Heart right ventricle (tissue), 16 donors: ENCODE measurements at regions not wholly inside any gene's neighbourhood (a gene's known extent, or its start where the extent isn't known, plus 50 kb on each side); places are given as distances from the start of the nearest gene placed in this dataset.
A peak's percentile ranks its signal among the peaks of the same experiment; 100 is the strongest.

Experiments used
- ATAC-seq, 8 donors: fragments of 200-7000 bp; cut with Tn5 transposase; one replicate each; pipeline ENCODE4 v1.9.1; 2020; ENCODE audit warnings: mild to moderate bottlenecking in 8 of 8, moderate library complexity in 8 of 8, moderate number of reproducible peaks in 1 of 8
- DNase-seq, 2 donors: peaks; one replicate each; pipeline ENCODE4 v3.0.0-alpha.2; 2020
- H3K27ac ChIP-seq, 10 donors: fragments of 200-600 bp; sonication (generic) in 2 of 10; one replicate each; pipeline versions ENCODE4 v1.5.0 to v1.8.0; 2020 to 2022; ENCODE audit warnings: mild to moderate bottlenecking in 3 of 10
- H3K27me3 ChIP-seq, 7 donors: fragments of 200-600 bp; one replicate each; pipeline ENCODE4 v1.8.0; 2021 to 2022; ENCODE audit warnings: mild to moderate bottlenecking in 2 of 7
- H3K36me3 ChIP-seq, 9 donors: fragments of 200-600 bp; sonication (generic) in 1 of 9; one replicate each; pipeline versions ENCODE4 v1.5.0 to v1.8.0; 2020 to 2022; ENCODE audit warnings: mild to moderate bottlenecking in 2 of 9
- H3K4me1 ChIP-seq, 9 donors: fragments of 200-600 bp; sonication (generic) in 1 of 9; one replicate each; pipeline versions ENCODE4 v1.5.0 to v1.8.0; 2020 to 2022; ENCODE audit warnings: mild to moderate bottlenecking in 4 of 9
- H3K4me3 ChIP-seq, 10 donors: fragments of 200-600 bp; sonication (generic) in 2 of 10; one replicate each; pipeline versions ENCODE4 v1.5.0 to v1.8.0; 2020 to 2022; ENCODE audit warnings: mild to moderate bottlenecking in 7 of 10, moderate library complexity in 2 of 10
- H3K9me3 ChIP-seq, 11 donors: fragments of 200-600 bp in 10 of 11; sonication (generic) in 2 of 11; one replicate each; pipeline versions ENCODE4 v1.5.0 to v1.8.0; 2013 to 2022; ENCODE audit warnings: mild to moderate bottlenecking in 2 of 11, control low read depth in 1 of 11, moderate library complexity in 1 of 11
- CTCF ChIP-seq, 9 donors: fragments of 200-600 bp; sonication (generic) in 2 of 9; IDR thresholded peaks; one replicate each; pipeline versions ENCODE4 v1.5.0 to v1.8.0; 2021 to 2022; ENCODE audit warnings: antibody characterized with exemption in 9 of 9, mild to moderate bottlenecking in 5 of 9, moderate library complexity in 1 of 9
- WGBS, 2 donors: extraction: QIAGEN DNeasy Blood & Tissue Kit; methylation state at CpG; one replicate each; pipeline ENCODE4 v1.1.7; 2013; ENCODE audit warnings: inconsistent platforms in 1 of 2; 5-methylcytosine and 5-hydroxymethylcytosine counted together
- intact Hi-C, 10 donors: fragments of 100-400 bp; cut with DNase I; formaldehyde crosslinking; loops; one replicate each; pipeline versions ENCODE4 v1.11.1 to v1.14.2; 2022
- donor health status: Arrhythmogenic right ventricular cardiomyopathy.
- donor health status: ischemic (EF 13 %, LVEDD 7.1; RV severe dilation, severe dysfunction).
- donor health status: healthy with polysubstance abuse.
- donor health status: DM: no; HTN: yes; CAD: no.
- donor health status: DM: no; HTN: no; CAD: no.
- donor health status: ischemic (EF 25% LVEDD 6.9; RV normal size, moderate dysfunction).
- donor health status: ischemic (EF 25% LVEDD 5.7; RV mildly dilated, moderate dysfunction).
- donor health status: healthy.
- donor health status: DM: yes; HTN: yes; CAD: no.
- donor health status: Ischemic cardiomyopathy.
- donor health status: ischemic (EF 35%, LVEDD 5.7; RV mildly dilated, moderate dysfunction).
- donor health status: nonischemic (EF 11% LVEDD 7.7; RV severe dilation, severe dysfunction).
- donor health status: DM: yes; HTN: yes; CAD: no.
- donor health status: PGD.
- donor health status: ischemic (EF 29% LVEDD 5.4; RV normal size, mild dysfunction).
- donor health status: nonischemic (EF 23%, LVEDD 6.1; RV moderate dilation, normal function).

GRCh38 chr4:165709516-165709915, 163.5 kb upstream of the TLL1 start:
- H3K4me3 ChIP-seq = no peak overlapping the region
- H3K4me1 ChIP-seq = no peaks in the 10 kb centered on the region
- no peaks in the 10 kb centered on the region for H3K27me3 ChIP-seq
- no peak overlapping the region for H3K27ac ChIP-seq
- H3K36me3 ChIP-seq = no peaks in the 10 kb centered on the region
- WGBS, 2 donors = 83 to 91% methylated on average over 7 of the region's 7 CpGs
- ATAC-seq (peak in 1 of 8 donors; percentile 29), DNase-seq (no peak)
- H3K9me3 ChIP-seq = no peaks in the 10 kb centered on the region
- no peak for TF ChIP-seq CTCF (IDR thresholded peaks at IDR 0.05)
- intact Hi-C loops = loop anchor here in 2 of 10 donors (10.0 kb wide), 1 partner anchor 175 kb away; no protein-coding TSS in a partner anchor

- Histone ChIP-seq H3K27ac (peak overlapping the region in 1 of 10 donors; percentile 22), H3K27me3 (no peaks in the 10 kb centered on the region), H3K4me1 (no peaks in the 10 kb centered on the region), H3K9me3 (no peaks in the 10 kb centered on the region), H3K36me3 (no peaks in the 10 kb centered on the region), H3K4me3 (no peak overlapping the region)
- WGBS, 2 donors = 46 to 51% methylated on average over 2 of the region's 2 CpGs
- TF ChIP-seq CTCF (IDR thresholded peaks at IDR 0.05) = no peak
- DNase-seq (no peak), ATAC-seq (no peak)
- intact Hi-C loops = loop anchor here in 2 of 10 donors (10.0 kb wide), 1 partner anchor 175 kb away; no protein-coding TSS in a partner anchor
Measured at GRCh38 chr4:165709973-165710526, 163.0 kb upstream of the TLL1 start.

GRCh38 chr4:165711436-165711835, 161.6 kb upstream of the TLL1 start:
- Histone ChIP-seq H3K36me3 (no peaks in the 10 kb centered on the region), H3K4me3 (no peak overlapping the region), H3K27me3 (no peaks in the 10 kb centered on the region), H3K9me3 (peaks cover 0 to 5% (median 0%) of the 10 kb centered on the region in 11 donors), H3K27ac (peak overlapping the region in 1 of 10 donors; percentile 13), H3K4me1 (peaks cover 0 to 4% (median 0%) of the 10 kb centered on the region in 9 donors)
- no peak for TF ChIP-seq CTCF (IDR thresholded peaks at IDR 0.05)
- 65 to 71% methylated on average over 4 of the region's 4 CpGs for WGBS, 2 donors
- DNase-seq (no peak), ATAC-seq (peak in 2 of 8 donors; percentile 28 to 31)
- intact Hi-C loops = no loop called here

GRCh38 chr4:165711912-165712311, 161.1 kb upstream of the TLL1 start:
- no peak for DNase-seq
- peak overlapping the region in 1 of 10 donors; percentile 26 for H3K27ac ChIP-seq

More at GRCh38 chr4:165711912-165712311, 161.1 kb upstream of the TLL1 start:
- intact Hi-C loops = no loop called here
- H3K4me1 ChIP-seq = peaks cover 0 to 6% (median 0%) of the 10 kb centered on the region in 9 donors
- 88% methylated on average over 2 of the region's 2 CpGs for WGBS, 2 donors
- no peak overlapping the region for H3K4me3 ChIP-seq
- no peak for TF ChIP-seq CTCF (IDR thresholded peaks at IDR 0.05)
- no peaks in the 10 kb centered on the region for H3K36me3 ChIP-seq
- peaks cover 0 to 5% (median 0%) of the 10 kb centered on the region in 11 donors for H3K9me3 ChIP-seq
- no peak for ATAC-seq
- H3K27me3 ChIP-seq = no peaks in the 10 kb centered on the region
